ENCODE measurements at regions not wholly inside any gene's neighbourhood (a gene's known extent, or its start where the extent isn't known, plus 50 kb on each side); places are given as distances from the start of the nearest gene placed in this dataset.

DNA sequence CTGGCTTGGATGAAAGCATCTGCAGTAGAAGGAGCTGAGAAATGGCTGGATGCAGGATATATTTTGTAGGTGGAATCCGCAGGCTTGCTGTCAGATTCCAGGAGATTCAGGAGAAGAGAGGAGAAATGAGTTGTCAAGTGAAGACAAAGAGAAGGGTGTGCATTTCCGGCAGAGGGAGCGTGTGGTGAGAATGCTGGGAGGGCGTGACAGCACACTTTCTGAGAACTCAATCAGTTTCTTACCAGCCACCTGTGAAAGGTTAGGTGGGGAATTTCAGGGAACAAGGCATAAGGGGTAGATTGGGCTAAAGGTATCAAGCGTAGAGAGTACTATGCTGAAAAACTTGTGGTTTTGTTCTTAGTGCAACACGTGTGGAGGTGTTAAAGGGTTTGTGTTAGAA lies 199.3 kb upstream of the ANKH start:
- no peak for TF ChIP-seq NFIC (IDR thresholded peaks at IDR 0.05)
- no peak for TF ChIP-seq EP300 (IDR thresholded peaks at IDR 0.05; ENCODE audit: borderline replicate concordance)
- no peak for TF ChIP-seq YY1 (IDR thresholded peaks at IDR 0.05; ENCODE audit: low read depth)
- TF ChIP-seq RAD21 (IDR thresholded peaks at IDR 0.05; ENCODE audit: low read depth): no peak
- no peak for TF ChIP-seq TEAD4 (IDR thresholded peaks at IDR 0.05)
- TF ChIP-seq, protein P1, sequence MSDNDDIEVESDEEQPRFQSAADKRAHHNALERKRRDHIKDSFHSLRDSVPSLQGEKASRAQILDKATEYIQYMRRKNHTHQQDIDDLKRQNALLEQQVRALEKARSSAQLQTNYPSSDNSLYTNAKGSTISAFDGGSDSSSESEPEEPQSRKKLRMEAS (IDR thresholded peaks at IDR 0.05): no peak
- TF ChIP-seq FOXM1 (IDR thresholded peaks at IDR 0.05; ENCODE audit: borderline replicate concordance, low read depth): no peak
- TF ChIP-seq, protein P2, sequence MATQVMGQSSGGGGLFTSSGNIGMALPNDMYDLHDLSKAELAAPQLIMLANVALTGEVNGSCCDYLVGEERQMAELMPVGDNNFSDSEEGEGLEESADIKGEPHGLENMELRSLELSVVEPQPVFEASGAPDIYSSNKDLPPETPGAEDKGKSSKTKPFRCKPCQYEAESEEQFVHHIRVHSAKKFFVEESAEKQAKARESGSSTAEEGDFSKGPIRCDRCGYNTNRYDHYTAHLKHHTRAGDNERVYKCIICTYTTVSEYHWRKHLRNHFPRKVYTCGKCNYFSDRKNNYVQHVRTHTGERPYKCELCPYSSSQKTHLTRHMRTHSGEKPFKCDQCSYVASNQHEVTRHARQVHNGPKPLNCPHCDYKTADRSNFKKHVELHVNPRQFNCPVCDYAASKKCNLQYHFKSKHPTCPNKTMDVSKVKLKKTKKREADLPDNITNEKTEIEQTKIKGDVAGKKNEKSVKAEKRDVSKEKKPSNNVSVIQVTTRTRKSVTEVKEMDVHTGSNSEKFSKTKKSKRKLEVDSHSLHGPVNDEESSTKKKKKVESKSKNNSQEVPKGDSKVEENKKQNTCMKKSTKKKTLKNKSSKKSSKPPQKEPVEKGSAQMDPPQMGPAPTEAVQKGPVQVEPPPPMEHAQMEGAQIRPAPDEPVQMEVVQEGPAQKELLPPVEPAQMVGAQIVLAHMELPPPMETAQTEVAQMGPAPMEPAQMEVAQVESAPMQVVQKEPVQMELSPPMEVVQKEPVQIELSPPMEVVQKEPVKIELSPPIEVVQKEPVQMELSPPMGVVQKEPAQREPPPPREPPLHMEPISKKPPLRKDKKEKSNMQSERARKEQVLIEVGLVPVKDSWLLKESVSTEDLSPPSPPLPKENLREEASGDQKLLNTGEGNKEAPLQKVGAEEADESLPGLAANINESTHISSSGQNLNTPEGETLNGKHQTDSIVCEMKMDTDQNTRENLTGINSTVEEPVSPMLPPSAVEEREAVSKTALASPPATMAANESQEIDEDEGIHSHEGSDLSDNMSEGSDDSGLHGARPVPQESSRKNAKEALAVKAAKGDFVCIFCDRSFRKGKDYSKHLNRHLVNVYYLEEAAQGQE (IDR thresholded peaks at IDR 0.05; ENCODE audit: low read depth): no peak
- TF ChIP-seq, protein P3, sequence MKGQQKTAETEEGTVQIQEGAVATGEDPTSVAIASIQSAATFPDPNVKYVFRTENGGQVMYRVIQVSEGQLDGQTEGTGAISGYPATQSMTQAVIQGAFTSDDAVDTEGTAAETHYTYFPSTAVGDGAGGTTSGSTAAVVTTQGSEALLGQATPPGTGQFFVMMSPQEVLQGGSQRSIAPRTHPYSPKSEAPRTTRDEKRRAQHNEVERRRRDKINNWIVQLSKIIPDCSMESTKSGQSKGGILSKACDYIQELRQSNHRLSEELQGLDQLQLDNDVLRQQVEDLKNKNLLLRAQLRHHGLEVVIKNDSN (IDR thresholded peaks at IDR 0.05): no peak
- no peak for TF ChIP-seq TCF12 (IDR thresholded peaks at IDR 0.05; ENCODE audit: low read depth)
- no peak for TF ChIP-seq EGR1 (IDR thresholded peaks at IDR 0.05)
- TF ChIP-seq CEBPB (IDR thresholded peaks at IDR 0.05): no peak
- no peak for TF ChIP-seq ZBTB7A (IDR thresholded peaks at IDR 0.05; ENCODE audit: low read depth)

All from Ishikawa (cell line).